B cell (primary cell): ENCODE measurements at regions not wholly inside any gene's neighbourhood (a gene's known extent, or its start where the extent isn't known, plus 50 kb on each side); places are given as distances from the start of the nearest gene placed in this dataset.

ENCODE experiments used
- ATAC-seq: fragments of 200-7000 bp; cut with Tn5 transposase; one replicate; pipeline ENCODE4 v1.10.0; 2021; ENCODE audit warnings: low read depth, mild to moderate bottlenecking, moderate number of reproducible peaks, moderate library complexity
- CTCF ChIA-PET: fragments of 350-600 bp; sonication (Branson Sonifier 250); formaldehyde crosslinking; loops from one replicate; lab custom pipeline; 2021; ENCODE audit warnings: antibody characterized with exemption, inconsistent platforms; lab: Charles Lee
- POLR2A ChIA-PET: fragments of 350-600 bp; sonication (Branson Sonifier 250); formaldehyde crosslinking; loops from one replicate; lab custom pipeline; 2021; ENCODE audit warnings: antibody characterized with exemption; lab: Charles Lee
- DNase-seq: peaks from one replicate; pipeline ENCODE4 v3.0.0; 2013
- H2AFZ ChIP-seq: 2 replicates; pipeline ENCODE4 v1.6.1; 2012; ENCODE audit warnings: mild to moderate bottlenecking, low read depth, low read length; ENCODE audit not compliant: insufficient read depth, poor library complexity, severe bottlenecking
- H3K27ac ChIP-seq, 2 donors: 1 replicate in 1 of 2; 2 replicates in 1 of 2; pipeline ENCODE4 v1.5.1; 2012 to 2013; ENCODE audit warnings: low read length in 2 of 2, mild to moderate bottlenecking in 2 of 2, moderate library complexity in 1 of 2
- H3K27me3 ChIP-seq, 4 experiments: fragments of 200-600 bp in 1 of 4; sonication (generic) in 1 of 4; replicated peaks in 1 of 4; 1 replicate in 2 of 4; 2 replicates in 2 of 4; pipeline versions ENCODE4 v1.6.1 to v1.7.0; 2013 to 2016; ENCODE audit warnings: low read length in 3 of 4, mild to moderate bottlenecking in 2 of 4, mixed read lengths in 1 of 4, moderate library complexity in 1 of 4; ENCODE audit not compliant: insufficient read depth in 4 of 4, control insufficient read depth in 3 of 4; ENCODE audit errors: control extremely low read depth in 1 of 4
- H3K36me3 ChIP-seq, 2 experiments: replicated peaks in 1 of 2; 1 replicate in 1 of 2; 2 replicates in 1 of 2; pipeline versions ENCODE4 v1.6.1 to v1.7.1; 2013; ENCODE audit warnings: low read length in 1 of 2; ENCODE audit not compliant: insufficient read depth in 2 of 2, control insufficient read depth in 1 of 2; ENCODE audit errors: control extremely low read depth in 1 of 2, extremely low read depth in 1 of 2
- H3K4me1 ChIP-seq, 2 donors: fragments of 200-600 bp in 1 of 2; sonication (generic) in 1 of 2; 1 replicate in 1 of 2; 2 replicates in 1 of 2; pipeline versions ENCODE4 v1.5.1 to v1.6.1; 2013 to 2017; ENCODE audit warnings: low read length in 2 of 2; ENCODE audit not compliant: control insufficient read depth in 2 of 2, insufficient read depth in 2 of 2
- H3K4me2 ChIP-seq: replicated peaks from 2 replicates; pipeline ENCODE3; 2012; ENCODE audit warnings: mild to moderate bottlenecking, low read depth, low read length; ENCODE audit not compliant: poor library complexity, severe bottlenecking
- H3K4me3 ChIP-seq, 5 experiments: fragments of 200-600 bp in 1 of 5; sonication (generic) in 1 of 5; 1 replicate in 3 of 5; 2 replicates in 2 of 5; pipeline versions ENCODE4 v1.5.1 to v1.7.0; 2011 to 2016; ENCODE audit warnings: low read length in 4 of 5, mild to moderate bottlenecking in 4 of 5, low read depth in 2 of 5, control low read depth in 1 of 5, moderate library complexity in 1 of 5; ENCODE audit not compliant: insufficient read depth in 1 of 5; ENCODE audit errors: control extremely low read depth in 1 of 5, extremely low read depth in 1 of 5
- H3K79me2 ChIP-seq: fragments of 200-600 bp; sonication (generic); one replicate; pipeline ENCODE4 v1.6.0; 2016; ENCODE audit warnings: low read length; ENCODE audit not compliant: control insufficient read depth, insufficient read depth
- H3K9ac ChIP-seq: fragments of 200-600 bp; sonication (generic); 2 replicates; pipeline ENCODE4 v1.6.1; 2017; ENCODE audit warnings: mild to moderate bottlenecking, low read length, moderate library complexity
- H3K9me3 ChIP-seq, 3 donors: one replicate each; pipeline versions ENCODE4 v1.6.1 to v1.7.1; 2013; ENCODE audit warnings: low read length in 2 of 3; ENCODE audit not compliant: control insufficient read depth in 2 of 3, insufficient read depth in 1 of 3; ENCODE audit errors: control extremely low read depth in 1 of 3
- H4K20me1 ChIP-seq: 2 replicates; pipeline ENCODE4 v1.6.0; 2012; ENCODE audit warnings: mild to moderate bottlenecking, low read length; ENCODE audit not compliant: insufficient read depth, control insufficient read depth, poor library complexity, severe bottlenecking
- H3K27ac Mint-ChIP-seq: one replicate; pipeline ENCODE4 v1.8.0; 2021; ENCODE audit warnings: mixed read lengths
- H3K27me3 Mint-ChIP-seq: one replicate; pipeline ENCODE4 v1.8.0; 2021; ENCODE audit warnings: mixed read lengths
- H3K4me1 Mint-ChIP-seq: one replicate; pipeline ENCODE4 v1.8.0; 2021; ENCODE audit warnings: mixed read lengths
- H3K4me3 Mint-ChIP-seq: one replicate; pipeline ENCODE4 v1.8.0; 2021; ENCODE audit warnings: mixed read lengths
- H3K9me3 Mint-ChIP-seq: one replicate; pipeline ENCODE4 v1.8.0; 2022; ENCODE audit warnings: mixed read lengths; ENCODE audit not compliant: insufficient read depth
- EZH2 ChIP-seq: IDR thresholded peaks from 2 replicates; pipeline ENCODE4 v1.6.1; 2012; ENCODE audit warnings: borderline replicate concordance, low read depth, mild to moderate bottlenecking, moderate library complexity, low read length; ENCODE audit not compliant: insufficient read depth, poor library complexity, severe bottlenecking
- WGBS: methylation state at CpG from one replicate; pipeline ENCODE4 v1.1.5; 2013; ENCODE audit warnings: missing lambda C conversion rate; ENCODE audit not compliant: insufficient coverage; 5-methylcytosine and 5-hydroxymethylcytosine counted together
- intact Hi-C: fragments of 100-400 bp; cut with micrococcal nuclease; formaldehyde crosslinking; loops from one replicate; pipeline ENCODE4 v1.10.0; 2022
- TF ChIP-seq, protein P1 (sequence below): fragments of 200-600 bp; IDR thresholded peaks from one replicate; pipeline ENCODE4 v1.8.0; 2022; ENCODE audit warnings: antibody characterized with exemption, mild to moderate bottlenecking

DNA sequence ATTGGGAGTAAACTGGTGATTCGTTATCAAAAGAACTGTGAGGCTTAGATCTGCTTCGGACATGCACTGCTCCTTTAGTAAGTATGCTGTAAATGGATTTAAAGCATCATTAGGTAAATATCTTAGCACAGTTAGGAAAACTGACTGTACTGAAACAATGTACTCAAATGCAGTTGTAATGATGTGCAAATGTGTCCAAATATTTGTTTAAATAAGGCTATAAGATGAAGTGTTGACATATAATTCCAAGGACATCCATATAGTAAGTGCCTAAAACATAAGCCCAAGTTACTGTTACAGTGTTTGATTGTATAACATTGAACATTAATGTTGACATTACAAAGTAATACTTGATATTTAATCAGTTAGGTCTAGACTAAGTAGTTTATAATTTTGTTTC, 512.5 kb upstream of the CDH18 start:
- Histone ChIP-seq H3K4me2 (no peak overlapping the region), H4K20me1 (no peaks in the 10 kb centered on the region), H3K4me3 (no peak overlapping the region), H3K4me1 (no peaks in the 10 kb centered on the region), H3K27me3 (no peaks in the 10 kb centered on the region), H3K79me2 (no peaks in the 10 kb centered on the region), H3K27ac (no peak overlapping the region), H3K9me3 (no peaks in the 10 kb centered on the region), H3K9ac (no peak overlapping the region), H3K36me3 (no peaks in the 10 kb centered on the region), H2AFZ (no peak overlapping the region)
- POLR2A ChIA-PET, result no interaction called here
- Mint-ChIP-seq H3K4me3 (no peak overlapping the region), H3K27ac (no peak overlapping the region), H3K9me3 (peaks cover 4% of the 10 kb centered on the region), H3K27me3 (no peaks in the 10 kb centered on the region), H3K4me1 (no peaks in the 10 kb centered on the region)
- DNase-seq, result no peak
- no CpG with 5 or more reads among the region's 2 CpGs for WGBS
- intact Hi-C loops, result no loop called here
- TF ChIP-seq EZH2, result no peak
- TF ChIP-seq, protein P1, sequence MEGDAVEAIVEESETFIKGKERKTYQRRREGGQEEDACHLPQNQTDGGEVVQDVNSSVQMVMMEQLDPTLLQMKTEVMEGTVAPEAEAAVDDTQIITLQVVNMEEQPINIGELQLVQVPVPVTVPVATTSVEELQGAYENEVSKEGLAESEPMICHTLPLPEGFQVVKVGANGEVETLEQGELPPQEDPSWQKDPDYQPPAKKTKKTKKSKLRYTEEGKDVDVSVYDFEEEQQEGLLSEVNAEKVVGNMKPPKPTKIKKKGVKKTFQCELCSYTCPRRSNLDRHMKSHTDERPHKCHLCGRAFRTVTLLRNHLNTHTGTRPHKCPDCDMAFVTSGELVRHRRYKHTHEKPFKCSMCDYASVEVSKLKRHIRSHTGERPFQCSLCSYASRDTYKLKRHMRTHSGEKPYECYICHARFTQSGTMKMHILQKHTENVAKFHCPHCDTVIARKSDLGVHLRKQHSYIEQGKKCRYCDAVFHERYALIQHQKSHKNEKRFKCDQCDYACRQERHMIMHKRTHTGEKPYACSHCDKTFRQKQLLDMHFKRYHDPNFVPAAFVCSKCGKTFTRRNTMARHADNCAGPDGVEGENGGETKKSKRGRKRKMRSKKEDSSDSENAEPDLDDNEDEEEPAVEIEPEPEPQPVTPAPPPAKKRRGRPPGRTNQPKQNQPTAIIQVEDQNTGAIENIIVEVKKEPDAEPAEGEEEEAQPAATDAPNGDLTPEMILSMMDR, result no peak
- CTCF ChIA-PET, result no interaction called here
- no peak for ATAC-seq

DNA sequence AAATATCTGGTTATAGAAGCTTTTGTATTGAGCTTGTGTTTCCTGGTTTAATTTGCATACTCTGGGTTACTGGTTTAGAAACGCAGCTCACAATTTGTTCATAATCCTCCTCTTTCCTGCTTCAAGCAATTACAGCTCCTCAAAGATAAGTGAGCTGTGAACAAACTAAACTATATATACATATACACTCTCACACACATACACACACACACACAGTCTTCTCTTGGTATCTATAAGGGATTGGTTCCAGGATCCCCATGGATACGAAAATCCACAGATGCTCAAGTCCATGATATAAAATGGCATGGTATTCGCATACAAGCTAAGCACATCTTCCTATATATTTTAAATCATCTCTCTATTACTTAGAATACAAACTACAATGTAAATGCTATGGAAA, 510.9 kb upstream of the CDH18 start:
- DNase-seq, result no peak
- no peaks in the 10 kb centered on the region for H3K27me3 ChIP-seq
- no CpG with 5 or more reads among the region's 3 CpGs for WGBS
- no peaks in the 10 kb centered on the region for H3K36me3 ChIP-seq
- no peak overlapping the region for H3K9ac ChIP-seq
- Mint-ChIP-seq H3K4me3 (no peak overlapping the region), H3K4me1 (no peaks in the 10 kb centered on the region), H3K9me3 (peaks cover 4% of the 10 kb centered on the region), H3K27me3 (no peaks in the 10 kb centered on the region), H3K27ac (no peak overlapping the region)
- CTCF ChIA-PET, result no interaction called here
- POLR2A ChIA-PET, result no interaction called here
- intact Hi-C loops, result no loop called here
- no peak for TF ChIP-seq EZH2
- TF ChIP-seq, protein P1, result no peak
- no peaks in the 10 kb centered on the region for H4K20me1 ChIP-seq
- no peak overlapping the region for H3K4me3 ChIP-seq
- H3K79me2 ChIP-seq, result no peaks in the 10 kb centered on the region
- no peak overlapping the region for H3K4me2 ChIP-seq
- ATAC-seq, result no peak
- H3K27ac ChIP-seq, result no peak overlapping the region
- H2AFZ ChIP-seq, result no peak overlapping the region
- no peaks in the 10 kb centered on the region for H3K4me1 ChIP-seq
- no peaks in the 10 kb centered on the region for H3K9me3 ChIP-seq
